Neuronal stem cell (in vitro differentiated cells): ENCODE measurements at regions not wholly inside any gene's neighbourhood (a gene's known extent, or its start where the extent isn't known, plus 50 kb on each side); places are given as distances from the start of the nearest gene placed in this dataset.

Experiments used
- DNase-seq: peaks from one replicate; pipeline ENCODE4 v3.0.0-alpha.2; 2013; ENCODE audit warnings: low spot score
- H2AFZ ChIP-seq: one replicate; pipeline ENCODE4 v1.6.1; 2013; ENCODE audit warnings: mild to moderate bottlenecking, low read length, inconsistent platforms
- H2AK5ac ChIP-seq: 2 replicates; pipeline ENCODE4 v1.6.1; 2013; ENCODE audit warnings: low read depth, mild to moderate bottlenecking, inconsistent platforms, low read length, moderate library complexity, mixed read lengths
- H2BK120ac ChIP-seq: 2 replicates; pipeline ENCODE4 v1.6.1; 2013; ENCODE audit warnings: low read depth, mild to moderate bottlenecking, inconsistent platforms, low read length, moderate library complexity, mixed read lengths
- H2BK12ac ChIP-seq: one replicate; pipeline ENCODE4 v1.6.1; 2013; ENCODE audit warnings: low read length, inconsistent platforms
- H2BK15ac ChIP-seq: 2 replicates; pipeline ENCODE4 v1.6.1; 2013; ENCODE audit warnings: mild to moderate bottlenecking, low read length, inconsistent platforms, mixed read lengths
- H2BK5ac ChIP-seq: one replicate; pipeline ENCODE4 v1.6.1; 2013; ENCODE audit warnings: inconsistent platforms, mild to moderate bottlenecking, low read length, moderate library complexity
- H3K14ac ChIP-seq: one replicate; pipeline ENCODE4 v1.6.1; 2013; ENCODE audit warnings: low read length, inconsistent platforms
- H3K18ac ChIP-seq: 2 replicates; pipeline ENCODE4 v1.6.1; 2013; ENCODE audit warnings: low read length, inconsistent platforms
- H3K23ac ChIP-seq: 2 replicates; pipeline ENCODE4 v1.6.1; 2013; ENCODE audit warnings: low read depth, mild to moderate bottlenecking, mixed read lengths, low read length, inconsistent platforms; ENCODE audit not compliant: poor library complexity
- H3K27ac ChIP-seq: replicated peaks from 3 replicates; pipeline ENCODE4 v1.5.1; 2013; ENCODE audit warnings: low read length, inconsistent platforms
- H3K27me3 ChIP-seq, 3 experiments: 2 replicates each; pipeline ENCODE4 v1.6.1; 2013; ENCODE audit warnings: low read length in 3 of 3, mild to moderate bottlenecking in 2 of 3, inconsistent platforms in 1 of 3, low read depth in 1 of 3, mixed read lengths in 1 of 3, moderate library complexity in 1 of 3; ENCODE audit not compliant: control insufficient read depth in 3 of 3, insufficient read depth in 3 of 3
- H3K36me3 ChIP-seq, 2 donors: replicated peaks in 1 of 2; 2 replicates each; pipeline ENCODE4 v1.6.1; 2013; ENCODE audit warnings: low read length in 2 of 2; ENCODE audit not compliant: control insufficient read depth in 2 of 2, insufficient read depth in 2 of 2
- H3K4ac ChIP-seq: 2 replicates; pipeline ENCODE4 v1.6.1; 2013; ENCODE audit warnings: inconsistent platforms, mild to moderate bottlenecking, low read length, moderate library complexity
- H3K4me1 ChIP-seq, 2 donors: 1 replicate in 1 of 2; 2 replicates in 1 of 2; pipeline ENCODE4 v1.6.1; 2013; ENCODE audit warnings: low read length in 2 of 2, low read depth in 1 of 2; ENCODE audit not compliant: control insufficient read depth in 2 of 2, insufficient read depth in 1 of 2
- H3K4me2 ChIP-seq: one replicate; pipeline ENCODE4 v1.6.1; 2013; ENCODE audit warnings: mild to moderate bottlenecking, low read length, inconsistent platforms; ENCODE audit not compliant: insufficient read depth, poor library complexity, severe bottlenecking
- H3K4me3 ChIP-seq, 2 donors: 2 replicates each; pipeline ENCODE4 v1.5.1; 2013; ENCODE audit warnings: low read length in 2 of 2, mild to moderate bottlenecking in 2 of 2, inconsistent platforms in 1 of 2, moderate library complexity in 1 of 2
- H3K79me1 ChIP-seq: one replicate; pipeline ENCODE4 v1.6.1; 2013; ENCODE audit warnings: low read depth, mild to moderate bottlenecking, inconsistent platforms, low read length, moderate library complexity
- H3K9ac ChIP-seq: one replicate; pipeline ENCODE4 v1.6.1; 2013; ENCODE audit warnings: mild to moderate bottlenecking, low read depth, low read length, inconsistent platforms; ENCODE audit not compliant: poor library complexity
- H3K9me3 ChIP-seq, 2 donors: replicated peaks in 1 of 2; 2 replicates each; pipeline versions ENCODE3 to v1.6.1; 2013; ENCODE audit warnings: low read length in 2 of 2, mild to moderate bottlenecking in 2 of 2, inconsistent platforms in 1 of 2, low read depth in 1 of 2, mixed read lengths in 1 of 2, moderate library complexity in 1 of 2; ENCODE audit not compliant: control insufficient read depth in 2 of 2, insufficient read depth in 1 of 2
- H4K8ac ChIP-seq: one replicate; pipeline ENCODE4 v1.6.1; 2013; ENCODE audit warnings: low read depth, mild to moderate bottlenecking, inconsistent platforms, low read length, moderate library complexity
- H4K91ac ChIP-seq: one replicate; pipeline ENCODE4 v1.6.1; 2013; ENCODE audit warnings: low read length, low read depth, mild to moderate bottlenecking, inconsistent platforms; ENCODE audit not compliant: poor library complexity
- WGBS, 2 donors: extraction: QIAGEN DNeasy Blood & Tissue Kit; methylation state at CpG; one replicate each; pipeline ENCODE4 v1.1.7; 2013; ENCODE audit warnings: missing lambda C conversion rate in 2 of 2, mixed read lengths in 1 of 2; ENCODE audit not compliant: insufficient read length in 2 of 2, insufficient replicate concordance in 1 of 2; ENCODE audit errors: extremely low coverage in 2 of 2; 5-methylcytosine and 5-hydroxymethylcytosine counted together

DNA sequence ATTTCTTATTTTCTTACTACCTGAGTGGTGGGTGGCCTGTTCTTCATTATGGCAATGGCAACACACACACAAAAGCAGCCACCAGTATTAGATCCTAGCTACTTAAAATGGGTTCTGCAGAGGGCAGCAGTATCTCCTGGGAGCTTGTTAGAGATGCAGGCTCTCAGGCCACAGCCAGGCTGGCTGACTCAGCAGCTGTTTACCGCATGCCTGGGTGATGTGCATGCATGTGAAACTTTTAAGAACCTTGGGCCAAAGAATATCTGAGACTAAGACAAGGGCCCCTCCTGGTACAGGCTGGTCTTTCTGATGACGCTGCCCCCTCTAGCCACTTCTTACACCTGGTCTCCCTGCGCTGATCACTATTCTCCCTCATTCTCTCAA lies 399.0 kb downstream of the MED10 start:
- WGBS, 2 donors = no CpG with 5 or more reads among the region's 3 CpGs
- no peak overlapping the region for H3K23ac ChIP-seq
- H3K36me3 ChIP-seq = no peaks in the 10 kb centered on the region
- H3K4me1 ChIP-seq = no peaks in the 10 kb centered on the region
- H3K4ac ChIP-seq = no peak overlapping the region
- DNase-seq = no peak
- no peak overlapping the region for H2BK120ac ChIP-seq
- H3K79me1 ChIP-seq = no peaks in the 10 kb centered on the region
- no peaks in the 10 kb centered on the region for H3K27me3 ChIP-seq
- no peak overlapping the region for H3K4me2 ChIP-seq
- no peak overlapping the region for H3K4me3 ChIP-seq
- no peak overlapping the region for H2BK12ac ChIP-seq
- H3K27ac ChIP-seq = no peak overlapping the region
- no peak overlapping the region for H3K14ac ChIP-seq
- no peak overlapping the region for H3K9ac ChIP-seq
- no peak overlapping the region for H3K18ac ChIP-seq
- H2AK5ac ChIP-seq = no peak overlapping the region
- H2BK15ac ChIP-seq = no peak overlapping the region
- H4K91ac ChIP-seq = no peak overlapping the region
- H2BK5ac ChIP-seq = no peak overlapping the region
- H3K9me3 ChIP-seq = no peaks in the 10 kb centered on the region
- H2AFZ ChIP-seq = no peak overlapping the region
- H4K8ac ChIP-seq = no peak overlapping the region

DNA sequence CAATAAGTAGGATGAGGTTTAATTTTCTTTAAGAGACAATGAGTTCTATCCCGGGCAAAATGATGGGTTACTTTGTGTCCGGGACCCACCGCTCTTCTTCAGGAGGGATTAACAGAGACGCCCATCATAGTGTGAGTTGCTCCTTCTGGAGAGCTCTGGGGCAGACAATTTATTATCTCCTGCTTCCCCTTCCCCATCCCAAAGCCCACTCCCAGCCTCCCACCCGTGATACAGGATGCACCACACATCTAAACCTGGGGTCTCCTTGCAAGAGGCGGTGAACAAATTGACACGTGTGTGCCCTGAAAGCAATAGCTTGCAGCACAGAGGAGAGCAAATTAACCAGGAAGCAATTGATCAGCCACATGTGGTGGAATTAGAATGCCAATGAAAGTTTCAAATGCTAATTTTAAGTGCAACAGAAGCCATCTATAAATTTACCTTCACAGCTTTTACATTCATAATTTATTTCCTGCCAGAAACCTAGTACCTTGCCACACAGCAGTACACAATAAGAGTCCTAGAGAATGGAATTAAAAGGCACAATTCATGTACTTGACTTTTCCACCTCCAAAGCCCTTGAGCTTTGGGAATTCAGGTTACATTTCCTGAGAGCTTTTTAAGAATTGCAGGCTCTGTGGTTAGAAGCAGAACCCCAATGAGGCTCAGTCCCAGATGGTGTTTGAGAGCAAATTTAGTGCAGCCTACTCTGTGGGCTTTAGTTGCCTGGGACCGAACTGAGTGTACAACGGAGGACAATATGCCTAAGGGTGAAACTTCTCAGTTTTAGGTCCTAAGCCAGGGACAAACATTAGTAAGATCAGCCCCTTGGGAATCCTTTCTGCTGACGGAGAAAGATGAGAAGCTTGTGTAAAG lies 399.6 kb downstream of the MED10 start:
- no peak overlapping the region for H2AK5ac ChIP-seq
- H3K9ac ChIP-seq = no peak overlapping the region
- H3K4me2 ChIP-seq = no peak overlapping the region
- no peak overlapping the region for H4K91ac ChIP-seq
- H3K79me1 ChIP-seq = no peaks in the 10 kb centered on the region
- H3K27ac ChIP-seq = no peak overlapping the region
- H2BK120ac ChIP-seq = no peak overlapping the region
- no peak overlapping the region for H2BK5ac ChIP-seq
- WGBS, 2 donors = no CpG with 5 or more reads among the region's 10 CpGs
- H3K4me1 ChIP-seq = no peaks in the 10 kb centered on the region
- H2BK12ac ChIP-seq = no peak overlapping the region
- H3K36me3 ChIP-seq = no peaks in the 10 kb centered on the region
- H3K4ac ChIP-seq = no peak overlapping the region
- H3K23ac ChIP-seq = no peak overlapping the region
- no peak overlapping the region for H2AFZ ChIP-seq
- no peak overlapping the region for H3K18ac ChIP-seq
- no peak overlapping the region for H4K8ac ChIP-seq
- no peaks in the 10 kb centered on the region for H3K27me3 ChIP-seq
- DNase-seq = no peak
- no peak overlapping the region for H2BK15ac ChIP-seq
- H3K4me3 ChIP-seq = no peak overlapping the region
- H3K9me3 ChIP-seq = no peaks in the 10 kb centered on the region
- no peak overlapping the region for H3K14ac ChIP-seq

DNA sequence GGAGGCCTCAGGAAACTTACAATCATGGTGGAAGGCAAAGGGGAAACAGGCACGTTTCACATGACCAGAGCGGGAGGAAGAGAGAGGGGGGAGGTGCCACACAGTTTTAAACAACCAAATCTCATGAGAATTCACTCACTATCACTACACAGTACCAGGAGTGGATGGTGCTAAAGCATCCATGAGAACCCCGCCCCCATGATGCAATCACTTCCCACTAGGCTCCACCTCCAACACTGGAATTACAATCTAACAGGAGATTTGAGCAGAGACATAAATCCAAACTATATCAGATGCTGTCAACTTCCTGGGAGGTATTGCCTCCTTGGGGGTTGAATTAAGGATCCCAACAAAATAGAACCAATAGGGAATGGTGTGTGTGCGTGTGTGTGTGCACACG lies 407.1 kb downstream of the MED10 start:
- Histone ChIP-seq H3K4ac (no peak overlapping the region), H3K36me3 (no peaks in the 10 kb centered on the region), H3K14ac (no peak overlapping the region), H2BK12ac (no peak overlapping the region), H2AFZ (no peak overlapping the region), H3K9me3 (no peaks in the 10 kb centered on the region), H3K9ac (no peak overlapping the region), H4K91ac (no peak overlapping the region), H3K18ac (no peak overlapping the region), H3K4me3 (no peak overlapping the region), H3K4me1 (no peaks in the 10 kb centered on the region), H2BK5ac (no peak overlapping the region), H3K4me2 (no peak overlapping the region), H3K23ac (no peak overlapping the region), H2BK15ac (no peak overlapping the region), H4K8ac (no peak overlapping the region), H2AK5ac (no peak overlapping the region), H3K27me3 (no peaks in the 10 kb centered on the region), H2BK120ac (no peak overlapping the region), H3K79me1 (no peaks in the 10 kb centered on the region), H3K27ac (no peak overlapping the region)
- no peak for DNase-seq
- no CpG with 5 or more reads among the region's 5 CpGs for WGBS, 2 donors

DNA sequence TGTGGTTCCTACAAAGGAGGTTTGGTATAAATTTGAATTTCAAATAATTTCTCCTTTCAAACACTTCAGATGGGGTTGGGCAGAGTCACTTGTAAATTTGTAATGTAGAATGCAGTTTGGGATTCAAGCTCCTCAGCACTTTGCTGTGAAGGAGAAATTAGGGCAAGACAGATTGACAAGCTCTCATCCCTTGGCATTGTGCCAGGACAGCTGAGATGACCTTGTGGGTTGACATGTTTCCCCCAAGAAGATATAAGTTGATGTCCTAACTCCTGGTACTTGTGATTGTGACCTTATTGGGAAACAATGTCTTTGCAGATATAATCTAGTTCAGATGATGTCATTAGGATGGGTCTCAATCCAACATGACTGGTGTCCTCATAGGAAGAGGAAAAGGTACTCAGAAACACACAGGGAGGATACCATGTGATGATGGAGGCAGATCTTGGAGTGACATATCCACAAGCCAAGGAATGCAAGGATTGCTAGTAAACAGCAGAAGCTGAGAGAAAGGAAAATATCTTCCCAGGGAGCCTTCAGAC lies 408.3 kb downstream of the MED10 start:
- Histone ChIP-seq H3K4me2 (no peak overlapping the region), H2BK15ac (no peak overlapping the region), H3K79me1 (no peaks in the 10 kb centered on the region), H3K4ac (no peak overlapping the region), H3K9me3 (peaks cover 0 to 5% of the 10 kb centered on the region in 2 donors), H2BK120ac (no peak overlapping the region), H4K91ac (no peak overlapping the region), H3K4me3 (no peak overlapping the region), H3K23ac (no peak overlapping the region), H3K9ac (no peak overlapping the region), H3K4me1 (no peaks in the 10 kb centered on the region), H2BK12ac (no peak overlapping the region), H2AFZ (no peak overlapping the region), H2BK5ac (no peak overlapping the region), H3K27ac (no peak overlapping the region), H3K14ac (no peak overlapping the region), H4K8ac (no peak overlapping the region), H2AK5ac (no peak overlapping the region), H3K36me3 (no peaks in the 10 kb centered on the region), H3K18ac (no peak overlapping the region), H3K27me3 (no peaks in the 10 kb centered on the region)
- no peak for DNase-seq
